ENCODE measurements at regions not wholly inside any gene's neighbourhood (a gene's known extent, or its start where the extent isn't known, plus 50 kb on each side); places are given as distances from the start of the nearest gene placed in this dataset.

DNA sequence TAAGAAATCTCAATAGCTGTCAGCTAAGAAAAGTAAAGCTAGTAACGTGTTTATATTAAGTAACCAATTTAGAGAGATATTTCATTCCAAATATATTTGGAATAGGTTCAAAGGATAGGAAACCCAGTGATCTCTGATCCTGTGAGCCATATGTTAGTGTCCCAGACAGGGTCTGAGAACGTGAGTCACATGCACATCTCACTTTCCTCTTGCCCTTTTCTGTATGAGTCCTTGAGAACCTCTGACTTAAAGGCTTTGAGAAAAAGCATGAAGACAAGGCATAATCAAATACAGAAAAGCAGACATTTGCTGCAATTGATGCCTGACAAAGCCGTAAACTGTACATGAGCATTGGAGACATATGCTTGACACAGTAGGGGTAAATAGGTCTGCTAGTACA lies 655.1 kb upstream of the ADGRL3 start:
- ATAC-seq (replicated peaks; ENCODE audit: extremely low read depth, poor library complexity, severe bottlenecking) (no peak), DNase-seq (ENCODE audit: low spot score in 2 of 2) (no peak)
- no peaks in the 10 kb centered on the region for H3K4me1 Mint-ChIP-seq
- H3K9me3 Mint-ChIP-seq, result peaks cover 32% of the 10 kb centered on the region
- H3K36me3 Mint-ChIP-seq (ENCODE audit: insufficient read depth), result no peaks in the 10 kb centered on the region
- H3K4me3 Mint-ChIP-seq, result no peak overlapping the region
- no peak overlapping the region for H3K27ac Mint-ChIP-seq (ENCODE audit: low read depth)
- H3K27me3 Mint-ChIP-seq, result no peaks in the 10 kb centered on the region

- Mint-ChIP-seq H3K27me3 (no peaks in the 10 kb centered on the region), H3K27ac (ENCODE audit: low read depth) (no peak overlapping the region), H3K9me3 (peaks cover 22% of the 10 kb centered on the region), H3K4me3 (no peak overlapping the region), H3K4me1 (no peaks in the 10 kb centered on the region), H3K36me3 (ENCODE audit: insufficient read depth) (no peaks in the 10 kb centered on the region)
- ATAC-seq (replicated peaks; ENCODE audit: extremely low read depth, poor library complexity, severe bottlenecking) (no peak), DNase-seq (ENCODE audit: low spot score in 2 of 2) (no peak)
Measured at GRCh38 chr4:60562334-60562733, 637.8 kb upstream of the ADGRL3 start.

- H3K27me3 Mint-ChIP-seq, result no peaks in the 10 kb centered on the region
- H3K27ac Mint-ChIP-seq (ENCODE audit: low read depth), result no peak overlapping the region
- peaks cover 34% of the 10 kb centered on the region for H3K9me3 Mint-ChIP-seq
- H3K4me3 Mint-ChIP-seq, result no peak overlapping the region
- ATAC-seq (replicated peaks; ENCODE audit: extremely low read depth, poor library complexity, severe bottlenecking), result no peak
- no peaks in the 10 kb centered on the region for H3K4me1 Mint-ChIP-seq
- no peaks in the 10 kb centered on the region for H3K36me3 Mint-ChIP-seq (ENCODE audit: insufficient read depth)
- DNase-seq (ENCODE audit: low spot score in 2 of 2), result no peak
Measured at GRCh38 chr4:60565558-60565957, 634.6 kb upstream of the ADGRL3 start.

DNA sequence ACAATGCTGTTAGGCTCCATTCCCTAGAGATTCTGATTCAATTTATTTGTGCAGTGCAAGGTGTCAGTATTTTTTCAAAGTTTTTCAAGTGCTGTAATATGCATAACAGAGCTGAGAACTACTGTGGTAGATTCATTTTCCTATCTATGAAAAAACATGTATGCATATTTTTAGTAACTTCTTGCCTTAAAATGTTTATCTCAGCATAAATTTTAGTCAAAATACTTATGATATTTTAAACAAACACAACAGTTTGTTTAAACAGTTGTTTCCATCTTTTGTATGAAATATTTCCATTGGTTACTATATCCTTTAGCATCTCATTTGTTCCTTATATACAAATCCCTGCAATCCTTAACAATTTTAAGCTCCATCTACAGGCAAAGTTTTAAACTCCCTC lies 624.8 kb upstream of the ADGRL3 start:
- ATAC-seq (replicated peaks; ENCODE audit: extremely low read depth, poor library complexity, severe bottlenecking), result no peak
- peaks cover 19% of the 10 kb centered on the region for H3K9me3 Mint-ChIP-seq
- no peaks in the 10 kb centered on the region for H3K36me3 Mint-ChIP-seq (ENCODE audit: insufficient read depth)
- H3K27ac Mint-ChIP-seq (ENCODE audit: low read depth), result no peak overlapping the region
- no peaks in the 10 kb centered on the region for H3K27me3 Mint-ChIP-seq
- no peak overlapping the region for H3K4me3 Mint-ChIP-seq
- no peak for DNase-seq (ENCODE audit: low spot score in 2 of 2)
- no peaks in the 10 kb centered on the region for H3K4me1 Mint-ChIP-seq

- ATAC-seq (replicated peaks; ENCODE audit: extremely low read depth, poor library complexity, severe bottlenecking) (no peak), DNase-seq (ENCODE audit: low spot score in 2 of 2) (no peak)
- Mint-ChIP-seq H3K27ac (ENCODE audit: low read depth) (no peak overlapping the region), H3K36me3 (ENCODE audit: insufficient read depth) (no peaks in the 10 kb centered on the region), H3K4me1 (no peaks in the 10 kb centered on the region), H3K4me3 (no peak overlapping the region), H3K9me3 (peaks cover 16% of the 10 kb centered on the region), H3K27me3 (no peaks in the 10 kb centered on the region)
Measured at GRCh38 chr4:60579335-60579734, 620.8 kb upstream of the ADGRL3 start.

DNA sequence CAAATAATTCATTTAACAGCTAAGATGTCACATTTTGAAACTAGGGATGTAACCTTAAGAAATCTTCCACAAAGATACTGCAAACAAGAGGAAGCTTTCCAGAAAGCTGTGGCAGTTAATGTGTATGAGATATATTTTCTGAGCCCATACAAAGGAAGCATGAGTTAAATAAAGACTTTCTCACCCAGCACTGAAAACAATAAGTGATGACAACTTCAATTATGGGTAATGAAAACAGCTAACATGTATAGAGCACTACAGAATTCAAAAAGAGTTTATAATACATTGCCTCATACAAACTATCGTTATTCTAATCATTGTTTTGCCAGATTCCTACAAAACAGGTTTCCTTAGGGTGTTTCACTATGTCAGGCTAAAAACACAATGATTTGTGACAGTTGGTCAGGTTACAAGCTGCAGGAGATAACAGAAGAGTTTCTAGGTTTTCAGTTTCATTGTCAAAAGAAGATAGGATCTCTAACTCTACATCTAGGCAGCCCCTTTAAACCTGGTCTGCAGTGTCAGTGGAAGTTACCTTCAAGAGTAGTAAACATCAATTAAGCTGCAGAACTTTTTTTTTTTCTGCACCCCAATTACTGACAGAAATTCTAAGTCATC lies 618.1 kb upstream of the ADGRL3 start:
- DNase-seq (ENCODE audit: low spot score in 2 of 2), result no peak
- no peak overlapping the region for H3K4me3 Mint-ChIP-seq
- no peaks in the 10 kb centered on the region for H3K36me3 Mint-ChIP-seq (ENCODE audit: insufficient read depth)
- peaks cover 22% of the 10 kb centered on the region for H3K9me3 Mint-ChIP-seq
- no peak for ATAC-seq (replicated peaks; ENCODE audit: extremely low read depth, poor library complexity, severe bottlenecking)
- H3K27ac Mint-ChIP-seq (ENCODE audit: low read depth), result no peak overlapping the region
- H3K27me3 Mint-ChIP-seq, result no peaks in the 10 kb centered on the region
- no peaks in the 10 kb centered on the region for H3K4me1 Mint-ChIP-seq

GRCh38 chr4:60588556-60588955 lies 611.6 kb upstream of the ADGRL3 start:
- Mint-ChIP-seq H3K27ac (ENCODE audit: low read depth) (no peak overlapping the region), H3K27me3 (no peaks in the 10 kb centered on the region), H3K36me3 (ENCODE audit: insufficient read depth) (no peaks in the 10 kb centered on the region), H3K4me3 (no peak overlapping the region), H3K4me1 (no peaks in the 10 kb centered on the region), H3K9me3 (peaks cover 18% of the 10 kb centered on the region)
- DNase-seq (ENCODE audit: low spot score in 2 of 2), result no peak
- ATAC-seq (replicated peaks; ENCODE audit: extremely low read depth, poor library complexity, severe bottlenecking), result no peak

DNA sequence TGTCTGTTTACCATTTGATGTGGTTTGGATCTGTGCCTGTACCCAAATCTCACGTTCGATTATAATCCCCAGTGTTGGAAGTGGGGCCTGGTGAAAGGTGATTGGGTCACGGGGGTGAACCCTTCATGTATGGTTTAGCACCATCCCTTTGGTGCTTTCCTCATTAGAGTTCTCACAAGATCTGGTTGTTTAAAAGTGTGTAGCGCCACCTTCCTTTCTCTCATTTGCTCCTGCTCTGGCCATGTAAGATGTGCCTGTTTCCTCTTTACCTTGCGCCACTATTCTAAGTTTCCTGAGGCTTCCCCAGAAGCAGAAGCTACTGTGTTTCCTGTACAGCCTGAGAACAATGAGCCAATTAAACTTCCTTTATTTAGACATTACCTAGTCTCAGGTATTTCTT lies 610.7 kb upstream of the ADGRL3 start:
- H3K4me1 Mint-ChIP-seq, result no peaks in the 10 kb centered on the region
- H3K27me3 Mint-ChIP-seq, result no peaks in the 10 kb centered on the region
- H3K27ac Mint-ChIP-seq (ENCODE audit: low read depth), result no peak overlapping the region
- H3K36me3 Mint-ChIP-seq (ENCODE audit: insufficient read depth), result no peaks in the 10 kb centered on the region
- ATAC-seq (replicated peaks; ENCODE audit: extremely low read depth, poor library complexity, severe bottlenecking), result no peak
- DNase-seq (ENCODE audit: low spot score in 2 of 2), result no peak
- H3K9me3 Mint-ChIP-seq, result peaks cover 25% of the 10 kb centered on the region
- no peak overlapping the region for H3K4me3 Mint-ChIP-seq

DNA sequence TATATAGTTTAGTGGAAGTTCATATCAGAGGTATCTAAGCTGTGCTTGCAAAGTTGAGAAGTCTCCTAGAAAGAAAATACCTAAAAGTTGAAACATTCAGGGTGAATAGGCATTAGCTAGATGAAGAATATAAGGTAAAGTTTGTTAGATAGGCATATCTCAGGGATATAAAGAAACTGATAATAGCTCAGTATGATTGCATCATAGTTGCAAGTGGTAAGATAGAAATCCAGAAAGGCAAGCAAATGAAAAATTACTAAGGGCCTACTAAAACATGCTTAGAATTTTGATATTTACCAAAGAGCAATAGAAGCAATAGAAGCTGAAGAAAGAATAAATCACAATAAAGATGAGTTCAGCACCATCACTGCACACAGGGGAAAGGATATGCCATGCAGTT lies 610.0 kb upstream of the ADGRL3 start:
- no peaks in the 10 kb centered on the region for H3K27me3 Mint-ChIP-seq
- DNase-seq (ENCODE audit: low spot score in 2 of 2) (no peak), ATAC-seq (replicated peaks; ENCODE audit: extremely low read depth, poor library complexity, severe bottlenecking) (no peak)
- H3K4me1 Mint-ChIP-seq, result no peaks in the 10 kb centered on the region
- no peak overlapping the region for H3K4me3 Mint-ChIP-seq
- H3K9me3 Mint-ChIP-seq, result peaks cover 27% of the 10 kb centered on the region
- H3K27ac Mint-ChIP-seq (ENCODE audit: low read depth), result no peak overlapping the region
- no peaks in the 10 kb centered on the region for H3K36me3 Mint-ChIP-seq (ENCODE audit: insufficient read depth)

- Mint-ChIP-seq H3K9me3 (peaks cover 29% of the 10 kb centered on the region), H3K36me3 (ENCODE audit: insufficient read depth) (no peaks in the 10 kb centered on the region), H3K27me3 (no peaks in the 10 kb centered on the region), H3K27ac (ENCODE audit: low read depth) (no peak overlapping the region), H3K4me1 (no peaks in the 10 kb centered on the region), H3K4me3 (no peak overlapping the region)
- ATAC-seq (replicated peaks; ENCODE audit: extremely low read depth, poor library complexity, severe bottlenecking) (no peak), DNase-seq (ENCODE audit: low spot score in 2 of 2) (no peak)
Measured at GRCh38 chr4:60605646-60606354, 594.3 kb upstream of the ADGRL3 start.

- no peaks in the 10 kb centered on the region for H3K4me1 Mint-ChIP-seq
- no peak for DNase-seq (ENCODE audit: low spot score in 2 of 2)
- no peaks in the 10 kb centered on the region for H3K36me3 Mint-ChIP-seq (ENCODE audit: insufficient read depth)
- H3K4me3 Mint-ChIP-seq, result no peak overlapping the region
- peaks cover 36% of the 10 kb centered on the region for H3K9me3 Mint-ChIP-seq
- ATAC-seq (replicated peaks; ENCODE audit: extremely low read depth, poor library complexity, severe bottlenecking), result no peak
- H3K27ac Mint-ChIP-seq (ENCODE audit: low read depth), result no peak overlapping the region
- H3K27me3 Mint-ChIP-seq, result no peaks in the 10 kb centered on the region
Measured at GRCh38 chr4:60611762-60612496, 588.2 kb upstream of the ADGRL3 start.

- no peaks in the 10 kb centered on the region for H3K36me3 Mint-ChIP-seq (ENCODE audit: insufficient read depth)
- no peak overlapping the region for H3K4me3 Mint-ChIP-seq
- ATAC-seq (replicated peaks; ENCODE audit: extremely low read depth, poor library complexity, severe bottlenecking), result no peak
- H3K4me1 Mint-ChIP-seq, result no peaks in the 10 kb centered on the region
- H3K9me3 Mint-ChIP-seq, result peaks cover 27% of the 10 kb centered on the region
- no peak for DNase-seq (ENCODE audit: low spot score in 2 of 2)
- no peaks in the 10 kb centered on the region for H3K27me3 Mint-ChIP-seq
- no peak overlapping the region for H3K27ac Mint-ChIP-seq (ENCODE audit: low read depth)
Measured at GRCh38 chr4:60617731-60618130, 582.4 kb upstream of the ADGRL3 start.
